Testis (tissue), 2 donors: ENCODE measurements at regions not wholly inside any gene's neighbourhood (a gene's known extent, or its start where the extent isn't known, plus 50 kb on each side); places are given as distances from the start of the nearest gene placed in this dataset.

Experiments used
- CTCF ChIP-seq, 3 experiments: fragments of 450-650 bp in 2 of 3; fragments of 200-600 bp in 1 of 3; sonication (generic) in 1 of 3; IDR thresholded peaks; one replicate each; pipeline ENCODE4 v1.5.1; 2016 to 2019; ENCODE audit warnings: antibody characterized with exemption in 3 of 3, mild to moderate bottlenecking in 2 of 3, moderate library complexity in 1 of 3
- POLR2A ChIP-seq: fragments of 450-650 bp; IDR thresholded peaks from one replicate; pipeline ENCODE4 v1.6.1; 2017; ENCODE audit warnings: antibody characterized with exemption, mild to moderate bottlenecking, moderate library complexity

DNA sequence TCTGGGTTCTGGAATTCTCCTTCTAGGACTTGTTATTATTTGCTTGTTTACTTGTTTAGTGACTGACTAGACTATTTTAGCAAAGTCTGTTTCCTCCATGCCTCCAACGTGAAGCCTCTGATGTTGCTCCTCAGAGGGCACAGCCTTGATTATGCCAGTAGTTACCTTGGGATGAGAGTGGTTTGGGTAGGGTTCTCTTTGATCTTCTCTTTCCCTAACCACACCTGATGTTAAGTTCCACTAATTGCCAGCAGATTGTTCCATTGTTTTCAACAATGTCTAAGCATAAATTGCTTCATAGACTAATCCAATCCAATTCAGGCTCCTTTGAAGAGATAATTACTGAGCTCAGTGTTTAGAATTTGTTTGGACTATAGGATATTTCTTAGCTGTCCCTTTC is 352.7 kb upstream of the DIPK2B start:
- TF ChIP-seq CTCF (IDR thresholded peaks at IDR 0.05) (no peak), POLR2A (no peak)
